A673 (cell line): ENCODE measurements at regions not wholly inside any gene's neighbourhood (a gene's known extent, or its start where the extent isn't known, plus 50 kb on each side); places are given as distances from the start of the nearest gene placed in this dataset.

Experiments used
- EZH2 ChIP-seq: fragments of 200-600 bp; sonication (generic); IDR thresholded peaks from 2 replicates; pipeline ENCODE4 v1.6.1; 2017; ENCODE audit warnings: borderline replicate concordance, low read depth, mild to moderate bottlenecking, mixed read lengths, antibody characterized with exemption, low read length; ENCODE audit not compliant: poor library complexity, severe bottlenecking
- TF ChIP-seq, protein P1 (sequence below): fragments of 300-800, 200-600 bp; sonication (generic); conservative IDR thresholded peaks from 2 replicates; pipeline ENCODE4 v1.5.1; 2017; ENCODE audit warnings: low read depth, mild to moderate bottlenecking, antibody characterized with exemption, low read length, moderate library complexity, mixed read lengths

DNA sequence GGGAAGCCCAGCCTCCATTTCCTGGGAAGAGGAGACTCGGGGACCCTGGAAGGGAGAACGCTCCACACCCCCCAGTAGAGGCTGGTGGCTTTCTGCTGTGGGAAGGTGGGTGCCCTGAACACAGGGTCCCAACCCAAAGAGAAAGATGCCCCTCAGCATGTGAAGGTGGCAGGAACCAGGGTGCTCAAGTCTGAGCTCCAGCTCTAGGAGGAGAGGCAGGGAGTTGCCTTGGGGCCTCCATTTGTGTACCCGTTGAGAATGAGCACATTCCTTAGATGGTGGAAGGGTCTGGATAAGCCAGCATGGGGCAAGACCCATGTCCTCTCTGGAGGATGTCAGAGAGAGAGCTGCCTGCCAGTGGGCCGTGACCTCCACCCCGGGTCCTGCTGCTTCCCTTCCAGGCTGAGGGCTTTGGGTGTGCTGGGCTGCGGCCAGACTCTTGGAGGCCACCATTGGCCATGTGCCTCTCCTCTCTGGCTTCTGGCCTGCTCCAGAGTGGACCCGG lies 212.4 kb downstream of the TBC1D2B start:
- TF ChIP-seq, protein P1, sequence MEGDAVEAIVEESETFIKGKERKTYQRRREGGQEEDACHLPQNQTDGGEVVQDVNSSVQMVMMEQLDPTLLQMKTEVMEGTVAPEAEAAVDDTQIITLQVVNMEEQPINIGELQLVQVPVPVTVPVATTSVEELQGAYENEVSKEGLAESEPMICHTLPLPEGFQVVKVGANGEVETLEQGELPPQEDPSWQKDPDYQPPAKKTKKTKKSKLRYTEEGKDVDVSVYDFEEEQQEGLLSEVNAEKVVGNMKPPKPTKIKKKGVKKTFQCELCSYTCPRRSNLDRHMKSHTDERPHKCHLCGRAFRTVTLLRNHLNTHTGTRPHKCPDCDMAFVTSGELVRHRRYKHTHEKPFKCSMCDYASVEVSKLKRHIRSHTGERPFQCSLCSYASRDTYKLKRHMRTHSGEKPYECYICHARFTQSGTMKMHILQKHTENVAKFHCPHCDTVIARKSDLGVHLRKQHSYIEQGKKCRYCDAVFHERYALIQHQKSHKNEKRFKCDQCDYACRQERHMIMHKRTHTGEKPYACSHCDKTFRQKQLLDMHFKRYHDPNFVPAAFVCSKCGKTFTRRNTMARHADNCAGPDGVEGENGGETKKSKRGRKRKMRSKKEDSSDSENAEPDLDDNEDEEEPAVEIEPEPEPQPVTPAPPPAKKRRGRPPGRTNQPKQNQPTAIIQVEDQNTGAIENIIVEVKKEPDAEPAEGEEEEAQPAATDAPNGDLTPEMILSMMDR = no peak
- TF ChIP-seq EZH2 = no peak
